ENCODE measurements at regions not wholly inside any gene's neighbourhood (a gene's known extent, or its start where the extent isn't known, plus 50 kb on each side); places are given as distances from the start of the nearest gene placed in this dataset.

DNA sequence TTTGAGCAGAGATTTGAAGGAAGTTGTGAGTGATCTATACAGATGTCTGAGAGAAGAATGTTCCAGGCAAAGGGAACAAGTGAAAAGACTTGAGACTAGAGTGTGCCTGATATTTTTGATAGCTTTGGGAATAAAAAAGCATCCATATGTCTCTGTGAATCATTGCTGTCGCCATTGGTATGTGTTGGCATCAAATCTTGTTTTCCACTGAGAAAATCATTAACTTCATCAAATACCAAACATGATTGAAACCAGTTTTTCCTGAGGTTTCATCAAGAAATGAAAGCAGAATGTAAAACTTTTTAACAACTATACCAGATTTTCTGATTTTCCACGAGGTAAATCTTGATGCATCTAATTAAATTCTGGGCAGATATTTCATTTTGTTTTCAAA lies 862.6 kb downstream of the DIAPH3 start:
- TF ChIP-seq POLR2AphosphoS5 (IDR thresholded peaks at IDR 0.05) (no peak), POLR2A (IDR thresholded peaks at IDR 0.05) (no peak), EP300 (IDR thresholded peaks at IDR 0.05) (no peak)
- TF ChIP-seq, protein P1, sequence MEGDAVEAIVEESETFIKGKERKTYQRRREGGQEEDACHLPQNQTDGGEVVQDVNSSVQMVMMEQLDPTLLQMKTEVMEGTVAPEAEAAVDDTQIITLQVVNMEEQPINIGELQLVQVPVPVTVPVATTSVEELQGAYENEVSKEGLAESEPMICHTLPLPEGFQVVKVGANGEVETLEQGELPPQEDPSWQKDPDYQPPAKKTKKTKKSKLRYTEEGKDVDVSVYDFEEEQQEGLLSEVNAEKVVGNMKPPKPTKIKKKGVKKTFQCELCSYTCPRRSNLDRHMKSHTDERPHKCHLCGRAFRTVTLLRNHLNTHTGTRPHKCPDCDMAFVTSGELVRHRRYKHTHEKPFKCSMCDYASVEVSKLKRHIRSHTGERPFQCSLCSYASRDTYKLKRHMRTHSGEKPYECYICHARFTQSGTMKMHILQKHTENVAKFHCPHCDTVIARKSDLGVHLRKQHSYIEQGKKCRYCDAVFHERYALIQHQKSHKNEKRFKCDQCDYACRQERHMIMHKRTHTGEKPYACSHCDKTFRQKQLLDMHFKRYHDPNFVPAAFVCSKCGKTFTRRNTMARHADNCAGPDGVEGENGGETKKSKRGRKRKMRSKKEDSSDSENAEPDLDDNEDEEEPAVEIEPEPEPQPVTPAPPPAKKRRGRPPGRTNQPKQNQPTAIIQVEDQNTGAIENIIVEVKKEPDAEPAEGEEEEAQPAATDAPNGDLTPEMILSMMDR (IDR thresholded peaks at IDR 0.05): no peak

Measured in gastroesophageal sphincter (tissue), 3 donors.